Coronary artery (tissue), 2 donors: ENCODE measurements at regions not wholly inside any gene's neighbourhood (a gene's known extent, or its start where the extent isn't known, plus 50 kb on each side); places are given as distances from the start of the nearest gene placed in this dataset.
A peak's percentile ranks its signal among the peaks of the same experiment; 100 is the strongest.

Experiments
- DNase-seq: peaks from one replicate; pipeline ENCODE4 v3.0.0-alpha.2; 2017; ENCODE audit warnings: low spot score
- H3K27ac ChIP-seq, 2 donors: fragments of 200-600 bp; sonication (generic); one replicate each; pipeline ENCODE4 v1.5.1; 2016 to 2019
- H3K4me3 ChIP-seq: fragments of 200-600 bp; sonication (generic); 2 replicates; pipeline ENCODE4 v1.5.1; 2016; ENCODE audit warnings: mild to moderate bottlenecking, moderate library complexity
- CTCF ChIP-seq: fragments of 200-600 bp; sonication (generic); IDR thresholded peaks from one replicate; pipeline ENCODE4 v1.5.1; 2019; ENCODE audit warnings: antibody characterized with exemption

- TF ChIP-seq CTCF, result no peak
- Histone ChIP-seq H3K27ac (no peak overlapping the region), H3K4me3 (no peak overlapping the region)
- no peak for DNase-seq
These were observed 89.7 kb upstream of the TAB2 start for GRCh38 chr6:149227796-149228195.

DNA sequence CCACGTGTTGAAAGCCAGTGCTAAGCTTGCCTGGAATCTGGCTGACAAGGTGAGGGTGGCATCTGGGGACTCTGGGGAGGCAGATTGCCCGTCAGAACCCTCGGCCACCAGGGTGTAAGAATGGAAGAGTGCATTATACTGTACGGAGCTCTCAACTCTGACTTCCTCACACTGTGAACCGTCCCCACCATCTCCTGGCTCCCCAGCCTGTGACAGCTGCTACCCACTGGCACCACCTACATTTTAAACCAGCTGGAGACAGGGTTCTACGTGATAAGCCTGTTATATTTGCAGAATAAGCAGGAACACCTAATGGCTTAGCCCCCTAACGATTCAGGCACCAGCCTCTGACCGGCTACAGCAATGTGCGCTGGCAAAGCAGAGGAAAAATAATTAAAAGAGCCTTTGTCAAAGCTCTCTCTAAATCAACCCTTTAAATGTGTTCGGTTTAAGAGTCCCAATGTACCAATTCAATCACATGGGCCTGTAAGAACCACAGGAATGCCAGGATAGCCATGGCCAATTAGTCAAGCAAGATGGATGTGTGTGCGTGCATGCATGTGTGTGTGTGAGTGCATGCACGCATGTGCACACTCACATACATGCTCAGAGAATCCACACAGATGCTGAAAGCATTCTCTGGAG, 89.1 kb upstream of the TAB2 start:
- TF ChIP-seq CTCF, result no peak
- no peak overlapping the region for H3K27ac ChIP-seq
- no peak for DNase-seq
- no peak overlapping the region for H3K4me3 ChIP-seq

DNA sequence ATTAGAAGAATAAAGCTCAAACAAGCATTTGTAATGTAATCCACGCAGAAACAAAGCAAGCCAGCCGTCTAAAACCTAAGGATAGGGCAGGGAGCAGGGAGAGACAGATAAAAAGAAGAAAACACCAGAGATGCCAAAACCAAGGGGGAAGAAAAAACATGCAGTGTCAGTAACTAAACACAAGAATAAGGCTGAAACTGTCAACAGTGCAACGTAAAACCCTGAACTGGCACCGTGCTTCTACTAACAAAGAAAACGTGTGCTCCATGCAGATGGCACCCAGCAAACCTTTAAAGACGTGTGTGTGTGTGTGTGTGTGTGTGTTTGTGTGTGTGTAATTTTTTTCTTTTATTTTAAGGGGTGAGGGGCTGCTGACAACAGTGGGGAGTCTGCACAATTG, 88.4 kb upstream of the TAB2 start:
- no peak for DNase-seq
- H3K27ac ChIP-seq, result no peak overlapping the region
- no peak overlapping the region for H3K4me3 ChIP-seq
- TF ChIP-seq CTCF, result no peak

GRCh38 chr6:149230712-149231460, 86.6 kb upstream of the TAB2 start:
- H3K27ac ChIP-seq, result peak overlapping the region in 1 of 2 donors; percentile 6
- no peak overlapping the region for H3K4me3 ChIP-seq
- DNase-seq, result no peak
- no peak for TF ChIP-seq CTCF

GRCh38 chr6:149231778-149232177, 85.7 kb upstream of the TAB2 start:
- peak overlapping the region in 1 of 2 donors; percentile 22 for H3K27ac ChIP-seq
- no peak for TF ChIP-seq CTCF
- DNase-seq, result no peak
- no peak overlapping the region for H3K4me3 ChIP-seq

GRCh38 chr6:149233056-149233715, 84.3 kb upstream of the TAB2 start:
- no peak overlapping the region for H3K27ac ChIP-seq
- no peak for DNase-seq
- no peak overlapping the region for H3K4me3 ChIP-seq
- TF ChIP-seq CTCF, result no peak
